B cell (primary cell): ENCODE measurements at regions not wholly inside any gene's neighbourhood (a gene's known extent, or its start where the extent isn't known, plus 50 kb on each side); places are given as distances from the start of the nearest gene placed in this dataset.

ENCODE experiments used
- EZH2 ChIP-seq: IDR thresholded peaks from 2 replicates; pipeline ENCODE4 v1.6.1; 2012; ENCODE audit warnings: borderline replicate concordance, low read depth, mild to moderate bottlenecking, moderate library complexity, low read length; ENCODE audit not compliant: insufficient read depth, poor library complexity, severe bottlenecking
- TF ChIP-seq, protein P1 (sequence below): fragments of 200-600 bp; IDR thresholded peaks from one replicate; pipeline ENCODE4 v1.8.0; 2022; ENCODE audit warnings: antibody characterized with exemption, mild to moderate bottlenecking

DNA sequence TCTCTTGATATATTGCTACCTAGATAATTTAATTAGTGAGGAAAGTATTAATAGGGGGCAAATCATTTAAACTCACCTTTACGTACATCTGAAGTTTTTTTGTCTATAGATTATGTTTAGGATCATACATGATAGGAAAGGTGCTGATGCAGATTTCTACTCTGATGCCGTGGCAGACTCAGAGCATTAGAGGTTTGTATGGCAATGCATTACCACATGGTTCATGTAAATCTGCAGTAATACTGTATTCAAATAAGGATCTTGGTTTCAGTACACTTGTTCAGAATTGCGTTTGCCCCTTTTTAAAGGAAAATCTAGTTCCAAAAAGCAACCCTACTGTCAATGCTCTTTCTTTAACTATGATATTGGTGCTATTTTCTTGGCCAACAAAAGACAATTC is 288.3 kb downstream of the PTPRC start:
- TF ChIP-seq, protein P1, sequence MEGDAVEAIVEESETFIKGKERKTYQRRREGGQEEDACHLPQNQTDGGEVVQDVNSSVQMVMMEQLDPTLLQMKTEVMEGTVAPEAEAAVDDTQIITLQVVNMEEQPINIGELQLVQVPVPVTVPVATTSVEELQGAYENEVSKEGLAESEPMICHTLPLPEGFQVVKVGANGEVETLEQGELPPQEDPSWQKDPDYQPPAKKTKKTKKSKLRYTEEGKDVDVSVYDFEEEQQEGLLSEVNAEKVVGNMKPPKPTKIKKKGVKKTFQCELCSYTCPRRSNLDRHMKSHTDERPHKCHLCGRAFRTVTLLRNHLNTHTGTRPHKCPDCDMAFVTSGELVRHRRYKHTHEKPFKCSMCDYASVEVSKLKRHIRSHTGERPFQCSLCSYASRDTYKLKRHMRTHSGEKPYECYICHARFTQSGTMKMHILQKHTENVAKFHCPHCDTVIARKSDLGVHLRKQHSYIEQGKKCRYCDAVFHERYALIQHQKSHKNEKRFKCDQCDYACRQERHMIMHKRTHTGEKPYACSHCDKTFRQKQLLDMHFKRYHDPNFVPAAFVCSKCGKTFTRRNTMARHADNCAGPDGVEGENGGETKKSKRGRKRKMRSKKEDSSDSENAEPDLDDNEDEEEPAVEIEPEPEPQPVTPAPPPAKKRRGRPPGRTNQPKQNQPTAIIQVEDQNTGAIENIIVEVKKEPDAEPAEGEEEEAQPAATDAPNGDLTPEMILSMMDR: no peak
- TF ChIP-seq EZH2: no peak
